CD4-positive, alpha-beta T cell (primary cell): ENCODE measurements at regions not wholly inside any gene's neighbourhood (a gene's known extent, or its start where the extent isn't known, plus 50 kb on each side); places are given as distances from the start of the nearest gene placed in this dataset.

Experiments used
- ATAC-seq: fragments of 200-7000 bp; cut with Tn5 transposase; one replicate; pipeline ENCODE4 v1.10.0; 2022; ENCODE audit warnings: mild to moderate bottlenecking; ENCODE audit not compliant: poor library complexity
- CTCF ChIA-PET: fragments of 350-600 bp; sonication (Branson Sonifier 250); formaldehyde crosslinking; loops from one replicate; lab custom pipeline; 2021; ENCODE audit warnings: antibody characterized with exemption, inconsistent platforms; lab: Charles Lee
- POLR2A ChIA-PET: fragments of 350-600 bp; sonication (Branson Sonifier 250); formaldehyde crosslinking; loops from one replicate; lab custom pipeline; 2021; ENCODE audit warnings: antibody characterized with exemption, inconsistent platforms; lab: Charles Lee
- DNase-seq, 14 experiments: peaks; one replicate each; pipeline ENCODE4 v3.0.0-alpha.2; 2013 to 2020; ENCODE audit warnings: mixed read lengths in 2 of 14
- H3K27ac ChIP-seq, 2 donors: one replicate each; pipeline versions ENCODE4 v1.5.1 to v1.7.0; 2013; ENCODE audit warnings: low read length in 2 of 2, low read depth in 1 of 2, mild to moderate bottlenecking in 1 of 2
- H3K27me3 ChIP-seq, 2 experiments: 1 replicate in 1 of 2; 2 replicates in 1 of 2; pipeline versions ENCODE4 v1.6.1 to v1.7.0; 2013; ENCODE audit warnings: low read length in 2 of 2, control low read depth in 1 of 2, mild to moderate bottlenecking in 1 of 2, moderate library complexity in 1 of 2; ENCODE audit not compliant: insufficient read depth in 2 of 2, control insufficient read depth in 1 of 2
- H3K36me3 ChIP-seq: one replicate; pipeline ENCODE4 v1.6.1; 2013; ENCODE audit warnings: low read length, control low read depth; ENCODE audit not compliant: insufficient read depth
- H3K4me1 ChIP-seq: one replicate; pipeline ENCODE4 v1.6.1; 2013; ENCODE audit warnings: low read length, control low read depth; ENCODE audit not compliant: insufficient read depth
- H3K4me3 ChIP-seq: one replicate; pipeline ENCODE4 v1.5.1; 2013; ENCODE audit warnings: mild to moderate bottlenecking, low read length, moderate library complexity
- H3K9me3 ChIP-seq, 2 experiments: 1 replicate in 1 of 2; 2 replicates in 1 of 2; pipeline versions ENCODE4 v1.6.1 to v1.7.0; 2013; ENCODE audit warnings: low read length in 2 of 2, mild to moderate bottlenecking in 2 of 2, control low read depth in 1 of 2, moderate library complexity in 1 of 2; ENCODE audit not compliant: control insufficient read depth in 1 of 2, insufficient read depth in 1 of 2
- H3K27ac Mint-ChIP-seq: one replicate; pipeline ENCODE4 v1.8.0; 2020; ENCODE audit warnings: mixed read lengths
- H3K27me3 Mint-ChIP-seq: one replicate; pipeline ENCODE4 v1.8.0; 2021; ENCODE audit warnings: mixed read lengths
- H3K36me3 Mint-ChIP-seq: one replicate; pipeline ENCODE4 v1.8.0; 2021; ENCODE audit warnings: low read depth, mixed read lengths
- H3K4me1 Mint-ChIP-seq: one replicate; pipeline ENCODE4 v1.8.0; 2021; ENCODE audit warnings: low read depth, mixed read lengths
- H3K4me3 Mint-ChIP-seq: one replicate; pipeline ENCODE4 v1.8.0; 2020; ENCODE audit warnings: mild to moderate bottlenecking, mixed read lengths
- H3K9me3 Mint-ChIP-seq: one replicate; pipeline ENCODE4 v1.8.0; 2020; ENCODE audit warnings: mixed read lengths
- CTCF ChIP-seq: fragments of 200-600 bp; IDR thresholded peaks from one replicate; pipeline ENCODE4 v1.8.0; 2022; ENCODE audit warnings: antibody characterized with exemption, mild to moderate bottlenecking
- intact Hi-C, 2 experiments: fragments of 100-400 bp; cut with DNase I in 1 of 2; cut with micrococcal nuclease in 1 of 2; formaldehyde crosslinking; loops; one replicate each; pipeline versions ENCODE4 v1.15.1 to v1.9.0; 2023 to 2025; cut with DNase I, micrococcal nuclease

DNA sequence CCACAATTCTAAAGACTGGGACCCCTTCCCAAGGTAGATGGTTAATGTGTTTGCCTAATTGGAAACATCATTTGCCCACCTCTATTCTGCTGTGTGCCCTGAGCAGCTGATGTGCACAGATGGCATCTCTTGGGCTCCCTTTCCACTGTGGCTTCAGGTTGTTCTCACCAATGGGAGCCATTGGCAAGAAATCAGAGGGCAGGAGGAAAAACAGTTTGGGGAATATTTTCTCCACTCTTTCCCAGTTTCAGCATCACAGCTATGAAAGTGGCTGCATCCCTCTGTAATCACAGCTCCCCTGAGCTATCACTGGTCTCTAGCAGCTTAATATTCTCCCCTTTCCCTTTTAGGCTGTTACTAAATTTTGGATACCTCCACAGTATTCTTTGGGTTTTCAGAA lies 911.6 kb upstream of the SEMA6A start:
- H3K9me3 Mint-ChIP-seq, result peaks cover 2% of the 10 kb centered on the region
- H3K36me3 Mint-ChIP-seq, result no peaks in the 10 kb centered on the region
- H3K27me3 Mint-ChIP-seq, result no peaks in the 10 kb centered on the region
- Histone ChIP-seq H3K9me3 (peaks cover 0 to 4% of the 10 kb centered on the region in 2 experiments), H3K4me3 (no peak overlapping the region), H3K4me1 (no peaks in the 10 kb centered on the region), H3K27ac (no peak overlapping the region), H3K36me3 (no peaks in the 10 kb centered on the region), H3K27me3 (no peaks in the 10 kb centered on the region)
- H3K4me3 Mint-ChIP-seq, result no peak overlapping the region
- ATAC-seq (no peak), DNase-seq (no peak)
- no peak overlapping the region for H3K27ac Mint-ChIP-seq
- ChIA-PET CTCF (no interaction called here), POLR2A (no interaction called here)
- TF ChIP-seq CTCF, result no peak
- intact Hi-C loops, result no loop called here
- H3K4me1 Mint-ChIP-seq, result no peaks in the 10 kb centered on the region

DNA sequence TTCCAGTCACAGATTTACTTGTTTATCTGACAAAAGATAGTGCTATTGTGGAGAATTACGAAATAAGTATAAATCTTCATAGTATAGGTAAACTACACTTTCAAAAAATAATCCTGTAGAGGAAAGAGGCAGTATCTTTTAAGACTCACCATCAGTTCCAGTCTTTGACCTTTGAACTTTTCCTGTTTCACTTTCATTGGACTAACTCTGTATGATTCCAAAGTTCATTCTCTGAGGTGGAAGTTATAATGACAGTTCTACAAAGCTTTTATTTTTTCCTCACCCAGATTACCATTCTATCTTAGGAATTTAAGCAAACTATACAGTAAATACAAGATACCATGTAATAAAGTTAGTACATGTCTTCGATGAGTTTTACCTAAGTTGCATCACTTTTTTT lies 901.3 kb upstream of the SEMA6A start:
- no peak overlapping the region for H3K27ac Mint-ChIP-seq
- ChIA-PET POLR2A (no interaction called here), CTCF (no interaction called here)
- TF ChIP-seq CTCF, result no peak
- Histone ChIP-seq H3K36me3 (no peaks in the 10 kb centered on the region), H3K27me3 (no peaks in the 10 kb centered on the region), H3K4me1 (no peaks in the 10 kb centered on the region), H3K9me3 (no peaks in the 10 kb centered on the region), H3K27ac (no peak overlapping the region), H3K4me3 (no peak overlapping the region)
- H3K4me1 Mint-ChIP-seq, result no peaks in the 10 kb centered on the region
- no peaks in the 10 kb centered on the region for H3K36me3 Mint-ChIP-seq
- H3K9me3 Mint-ChIP-seq, result peaks cover 4% of the 10 kb centered on the region
- ATAC-seq (no peak), DNase-seq (no peak)
- H3K4me3 Mint-ChIP-seq, result no peak overlapping the region
- H3K27me3 Mint-ChIP-seq, result no peaks in the 10 kb centered on the region
- intact Hi-C loops, result no loop called here

- no peak for TF ChIP-seq CTCF
- Histone ChIP-seq H3K4me3 (no peak overlapping the region), H3K4me1 (no peaks in the 10 kb centered on the region), H3K36me3 (no peaks in the 10 kb centered on the region), H3K27me3 (no peaks in the 10 kb centered on the region), H3K9me3 (no peaks in the 10 kb centered on the region), H3K27ac (no peak overlapping the region)
- no peaks in the 10 kb centered on the region for H3K4me1 Mint-ChIP-seq
- DNase-seq (no peak), ATAC-seq (no peak)
- intact Hi-C loops, result no loop called here
- CTCF ChIA-PET, result no interaction called here
- H3K9me3 Mint-ChIP-seq, result no peaks in the 10 kb centered on the region
- no peaks in the 10 kb centered on the region for H3K36me3 Mint-ChIP-seq
- no peak overlapping the region for H3K4me3 Mint-ChIP-seq
- H3K27ac Mint-ChIP-seq, result no peak overlapping the region
- H3K27me3 Mint-ChIP-seq, result no peaks in the 10 kb centered on the region
- POLR2A ChIA-PET, result no interaction called here
Measured at GRCh38 chr5:117473165-117473564, 898.5 kb upstream of the SEMA6A start.
